ENCODE measurements at regions not wholly inside any gene's neighbourhood (a gene's known extent, or its start where the extent isn't known, plus 50 kb on each side); places are given as distances from the start of the nearest gene placed in this dataset.

DNA sequence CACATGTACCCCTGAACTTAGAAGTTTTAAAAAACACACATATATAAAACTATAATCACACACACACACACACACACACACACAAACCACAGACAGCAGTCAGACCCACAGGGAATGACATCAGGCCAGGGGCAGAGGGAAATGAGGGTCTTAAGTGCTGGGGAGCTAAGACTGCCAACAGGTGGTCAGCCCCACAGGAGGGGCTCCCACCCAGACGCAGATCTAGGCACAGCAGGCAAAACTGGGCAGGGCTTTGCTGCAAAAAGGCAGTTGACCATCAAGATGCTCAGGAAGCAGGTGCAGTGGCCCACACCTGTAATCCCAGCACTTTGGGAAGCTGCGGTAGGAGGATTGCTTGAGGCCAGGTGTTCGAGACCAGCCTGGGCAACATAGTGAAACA is 121.0 kb upstream of the LSM14A start:
- H3K36me3 ChIP-seq: no peaks in the 10 kb centered on the region
- intact Hi-C loops (cut with DNase I): no loop called here
- DNase-seq: no peak
- H3K9me3 ChIP-seq: peaks cover 0 to 3% (median 0%) of the 10 kb centered on the region in 11 donors
- H3K27ac ChIP-seq: no peak overlapping the region
- H3K4me3 ChIP-seq: no peak overlapping the region
- no peaks in the 10 kb centered on the region for H3K4me1 ChIP-seq
- WGBS, 2 donors: 70 to 83% methylated on average over 3 of the region's 3 CpGs
- TF ChIP-seq, protein P1, sequence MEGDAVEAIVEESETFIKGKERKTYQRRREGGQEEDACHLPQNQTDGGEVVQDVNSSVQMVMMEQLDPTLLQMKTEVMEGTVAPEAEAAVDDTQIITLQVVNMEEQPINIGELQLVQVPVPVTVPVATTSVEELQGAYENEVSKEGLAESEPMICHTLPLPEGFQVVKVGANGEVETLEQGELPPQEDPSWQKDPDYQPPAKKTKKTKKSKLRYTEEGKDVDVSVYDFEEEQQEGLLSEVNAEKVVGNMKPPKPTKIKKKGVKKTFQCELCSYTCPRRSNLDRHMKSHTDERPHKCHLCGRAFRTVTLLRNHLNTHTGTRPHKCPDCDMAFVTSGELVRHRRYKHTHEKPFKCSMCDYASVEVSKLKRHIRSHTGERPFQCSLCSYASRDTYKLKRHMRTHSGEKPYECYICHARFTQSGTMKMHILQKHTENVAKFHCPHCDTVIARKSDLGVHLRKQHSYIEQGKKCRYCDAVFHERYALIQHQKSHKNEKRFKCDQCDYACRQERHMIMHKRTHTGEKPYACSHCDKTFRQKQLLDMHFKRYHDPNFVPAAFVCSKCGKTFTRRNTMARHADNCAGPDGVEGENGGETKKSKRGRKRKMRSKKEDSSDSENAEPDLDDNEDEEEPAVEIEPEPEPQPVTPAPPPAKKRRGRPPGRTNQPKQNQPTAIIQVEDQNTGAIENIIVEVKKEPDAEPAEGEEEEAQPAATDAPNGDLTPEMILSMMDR (IDR thresholded peaks at IDR 0.05): no peak
- peaks cover 0 to 57% (median 13%) of the 10 kb centered on the region in 7 donors for H3K27me3 ChIP-seq
- ATAC-seq: no peak

DNA sequence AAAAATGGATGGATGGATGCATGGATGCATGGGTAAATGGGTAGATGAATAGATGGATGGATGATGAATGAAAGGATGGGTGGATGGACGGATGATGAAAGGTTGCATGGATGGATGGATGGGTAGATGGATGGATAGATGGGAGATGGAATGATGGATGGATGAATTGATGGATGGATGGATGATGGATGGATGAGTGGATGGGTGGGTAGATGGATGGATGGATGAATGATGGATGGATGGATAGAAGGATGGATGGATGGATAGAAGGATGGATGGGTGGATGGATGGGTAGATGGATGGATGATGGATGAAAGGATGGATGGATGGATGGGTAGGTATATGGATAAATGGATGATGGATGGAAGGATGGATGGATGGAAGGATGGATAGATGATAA is 115.1 kb upstream of the LSM14A start:
- Histone ChIP-seq H3K27ac (no peak overlapping the region), H3K36me3 (no peaks in the 10 kb centered on the region), H3K9me3 (no peaks in the 10 kb centered on the region), H3K4me3 (no peak overlapping the region), H3K27me3 (peaks cover 0 to 38% (median 0%) of the 10 kb centered on the region in 7 donors), H3K4me1 (no peaks in the 10 kb centered on the region)
- 94 to 98% methylated on average over 1 of the region's 1 CpG for WGBS, 2 donors
- TF ChIP-seq, protein P1 (IDR thresholded peaks at IDR 0.05): no peak
- no peak for ATAC-seq
- intact Hi-C loops (cut with DNase I): no loop called here
- no peak for DNase-seq

DNA sequence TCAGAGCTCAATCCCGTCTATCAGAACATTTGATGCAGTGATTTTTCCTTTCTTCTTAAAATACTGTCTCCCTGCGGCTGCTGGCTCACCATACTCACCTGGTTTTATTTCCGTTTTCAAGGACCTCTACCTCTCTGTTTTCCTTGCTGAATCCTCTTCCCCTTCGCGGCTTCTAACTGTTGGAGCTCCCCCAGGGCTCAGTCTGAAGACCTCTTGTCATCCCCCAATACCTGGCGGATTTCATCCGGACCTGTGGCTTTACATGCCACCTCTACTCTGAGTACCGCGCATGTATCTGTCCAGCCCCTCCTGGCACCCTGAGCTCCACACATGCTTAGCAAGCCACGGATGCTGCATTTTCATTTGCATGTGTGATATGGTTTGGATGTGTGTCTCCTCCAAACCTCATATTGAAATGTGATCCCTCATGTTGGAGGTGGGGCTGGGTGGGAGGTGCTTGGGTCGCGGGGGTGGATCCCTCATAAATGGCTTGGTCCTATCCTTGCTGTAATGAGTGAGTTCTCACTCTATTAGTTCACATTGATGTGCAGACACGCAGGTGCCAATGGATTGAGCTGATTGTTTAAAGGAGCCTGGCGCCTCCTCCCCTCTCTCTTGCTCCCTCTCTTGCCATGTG is 106.2 kb upstream of the LSM14A start:
- TF ChIP-seq, protein P1 (IDR thresholded peaks at IDR 0.05): no peak
- ATAC-seq (no peak), DNase-seq (no peak)
- no peak overlapping the region for H3K4me3 ChIP-seq
- H3K9me3 ChIP-seq: no peaks in the 10 kb centered on the region
- no peak overlapping the region for H3K27ac ChIP-seq
- H3K4me1 ChIP-seq: no peaks in the 10 kb centered on the region
- intact Hi-C loops (cut with DNase I): no loop called here
- WGBS, 2 donors: 28 to 33% methylated on average over 14 of the region's 14 CpGs
- H3K36me3 ChIP-seq: no peaks in the 10 kb centered on the region
- peaks cover 0 to 53% (median 34%) of the 10 kb centered on the region in 7 donors for H3K27me3 ChIP-seq

DNA sequence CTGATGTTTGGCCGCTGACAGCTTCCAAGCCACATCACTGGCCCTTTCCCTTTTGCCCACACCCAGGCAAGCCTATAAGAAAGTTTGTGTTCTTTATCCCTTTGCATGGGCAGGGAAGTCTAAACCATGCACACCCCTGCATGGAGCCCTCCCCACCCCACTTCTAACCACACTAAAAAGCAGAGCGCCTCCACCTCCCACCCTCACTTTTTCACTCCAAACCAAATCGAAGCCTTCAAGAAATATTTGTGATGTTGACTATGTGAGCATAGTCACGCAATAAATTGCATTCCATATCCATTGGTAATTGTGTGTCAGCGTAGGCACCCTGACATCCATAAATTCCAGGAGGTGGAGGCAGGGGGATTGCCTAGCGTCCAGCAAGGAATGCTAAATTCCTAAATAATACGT is 104.4 kb upstream of the LSM14A start:
- TF ChIP-seq, protein P1 (IDR thresholded peaks at IDR 0.05): no peak
- no peaks in the 10 kb centered on the region for H3K36me3 ChIP-seq
- WGBS, 2 donors: 81 to 82% methylated on average over 7 of the region's 7 CpGs
- no peak overlapping the region for H3K27ac ChIP-seq
- peaks cover 0 to 66% (median 46%) of the 10 kb centered on the region in 7 donors for H3K27me3 ChIP-seq
- no peak overlapping the region for H3K4me3 ChIP-seq
- no peak for DNase-seq
- H3K9me3 ChIP-seq: no peaks in the 10 kb centered on the region
- H3K4me1 ChIP-seq: no peaks in the 10 kb centered on the region
- ATAC-seq: no peak
- intact Hi-C loops (cut with DNase I): no loop called here
